ENCODE measurements at regions not wholly inside any gene's neighbourhood (a gene's known extent, or its start where the extent isn't known, plus 50 kb on each side); places are given as distances from the start of the nearest gene placed in this dataset.

DNA sequence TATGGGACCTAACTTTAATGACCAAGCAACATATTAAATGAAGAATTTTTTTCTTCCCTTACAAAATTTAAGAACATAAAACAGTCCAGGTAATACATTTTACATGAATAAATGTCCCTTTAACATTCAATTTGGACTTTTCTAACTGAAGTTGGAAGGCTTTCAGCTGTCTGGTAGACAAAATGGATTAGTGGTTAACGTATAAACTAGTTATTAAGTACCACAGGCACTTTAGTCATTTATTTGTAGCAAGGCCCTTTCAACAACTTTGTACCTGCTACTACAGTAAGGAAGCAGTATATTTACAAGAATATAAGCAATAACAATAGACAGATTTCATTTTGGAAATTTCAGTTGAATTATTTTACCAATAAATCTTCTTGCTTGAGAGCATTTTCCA lies 152.5 kb upstream of the TENT5D start:
- Mint-ChIP-seq H3K4me3 (no peak overlapping the region), H3K27me3 (ENCODE audit: insufficient read depth) (no peaks in the 10 kb centered on the region), H3K36me3 (ENCODE audit: low read depth) (no peaks in the 10 kb centered on the region), H3K4me1 (no peaks in the 10 kb centered on the region), H3K27ac (no peak overlapping the region), H3K9me3 (peaks cover 26% of the 10 kb centered on the region)
- H3K4me3 ChIP-seq (ENCODE audit: low read length), result no peak overlapping the region
- TF ChIP-seq, protein P1, sequence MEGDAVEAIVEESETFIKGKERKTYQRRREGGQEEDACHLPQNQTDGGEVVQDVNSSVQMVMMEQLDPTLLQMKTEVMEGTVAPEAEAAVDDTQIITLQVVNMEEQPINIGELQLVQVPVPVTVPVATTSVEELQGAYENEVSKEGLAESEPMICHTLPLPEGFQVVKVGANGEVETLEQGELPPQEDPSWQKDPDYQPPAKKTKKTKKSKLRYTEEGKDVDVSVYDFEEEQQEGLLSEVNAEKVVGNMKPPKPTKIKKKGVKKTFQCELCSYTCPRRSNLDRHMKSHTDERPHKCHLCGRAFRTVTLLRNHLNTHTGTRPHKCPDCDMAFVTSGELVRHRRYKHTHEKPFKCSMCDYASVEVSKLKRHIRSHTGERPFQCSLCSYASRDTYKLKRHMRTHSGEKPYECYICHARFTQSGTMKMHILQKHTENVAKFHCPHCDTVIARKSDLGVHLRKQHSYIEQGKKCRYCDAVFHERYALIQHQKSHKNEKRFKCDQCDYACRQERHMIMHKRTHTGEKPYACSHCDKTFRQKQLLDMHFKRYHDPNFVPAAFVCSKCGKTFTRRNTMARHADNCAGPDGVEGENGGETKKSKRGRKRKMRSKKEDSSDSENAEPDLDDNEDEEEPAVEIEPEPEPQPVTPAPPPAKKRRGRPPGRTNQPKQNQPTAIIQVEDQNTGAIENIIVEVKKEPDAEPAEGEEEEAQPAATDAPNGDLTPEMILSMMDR (conservative IDR thresholded peaks at IDR 0.05), result no peak
- no peaks in the 10 kb centered on the region for H3K9me3 ChIP-seq (ENCODE audit: control insufficient read depth, low read length)
- WGBS, 2 experiments (ENCODE audit: insufficient coverage in 1 of 2, insufficient read length in 1 of 2), result no CpG with 5 or more reads among the region's 1 CpG
- no peaks in the 10 kb centered on the region for H3K36me3 ChIP-seq (ENCODE audit: control insufficient read depth, insufficient read depth, low read length)
- no peak overlapping the region for H3K27ac ChIP-seq (ENCODE audit: low read depth, low read length)
- no peaks in the 10 kb centered on the region for H3K4me1 ChIP-seq (ENCODE audit: control insufficient read depth, insufficient read depth, low read length)
- no peaks in the 10 kb centered on the region for H3K27me3 ChIP-seq (ENCODE audit: control insufficient read depth, insufficient read depth, low read length, poor library complexity, severe bottlenecking)
- H3K9ac ChIP-seq (ENCODE audit: extremely low read depth, low read length, poor library complexity, severe bottlenecking), result no peak overlapping the region
- DNase-seq, result no peak

DNA sequence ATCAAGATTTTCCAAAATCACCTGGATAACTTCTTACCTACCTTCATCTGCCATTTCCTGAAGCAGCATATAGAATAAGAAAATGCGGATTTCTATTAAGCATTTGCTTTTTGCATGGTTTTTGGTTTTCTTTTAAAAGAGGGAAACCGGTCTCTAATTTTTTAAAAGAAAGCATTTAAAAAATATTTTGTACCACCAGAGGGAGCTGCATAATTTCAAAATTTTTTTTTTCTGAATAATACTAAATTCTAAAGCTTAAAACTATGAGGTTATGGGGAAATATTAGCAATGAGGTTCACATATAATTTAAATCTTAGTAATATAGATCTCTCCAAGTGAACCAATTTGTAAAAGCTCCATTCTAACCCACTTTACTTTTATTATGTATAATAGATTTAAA lies 137.7 kb upstream of the TENT5D start:
- Mint-ChIP-seq H3K36me3 (ENCODE audit: low read depth) (no peaks in the 10 kb centered on the region), H3K27ac (no peak overlapping the region), H3K9me3 (peaks cover 37% of the 10 kb centered on the region), H3K4me1 (no peaks in the 10 kb centered on the region), H3K27me3 (ENCODE audit: insufficient read depth) (no peaks in the 10 kb centered on the region), H3K4me3 (no peak overlapping the region)
- 100% methylated on average over 2 of the region's 2 CpGs; no CpG with 5 or more reads in 1 of the 2 experiments for WGBS, 2 experiments (ENCODE audit: insufficient coverage in 1 of 2, insufficient read length in 1 of 2)
- no peak for DNase-seq
- TF ChIP-seq, protein P1 (conservative IDR thresholded peaks at IDR 0.05), result peak; percentile 63
- no peak overlapping the region for H3K4me3 ChIP-seq (ENCODE audit: low read length)
- H3K27me3 ChIP-seq (ENCODE audit: control insufficient read depth, insufficient read depth, low read length, poor library complexity, severe bottlenecking), result no peaks in the 10 kb centered on the region
- no peak overlapping the region for H3K9ac ChIP-seq (ENCODE audit: extremely low read depth, low read length, poor library complexity, severe bottlenecking)
- H3K9me3 ChIP-seq (ENCODE audit: control insufficient read depth, low read length), result no peaks in the 10 kb centered on the region
- H3K36me3 ChIP-seq (ENCODE audit: control insufficient read depth, insufficient read depth, low read length), result no peaks in the 10 kb centered on the region
- H3K27ac ChIP-seq (ENCODE audit: low read depth, low read length), result no peak overlapping the region
- H3K4me1 ChIP-seq (ENCODE audit: control insufficient read depth, insufficient read depth, low read length), result no peaks in the 10 kb centered on the region

DNA sequence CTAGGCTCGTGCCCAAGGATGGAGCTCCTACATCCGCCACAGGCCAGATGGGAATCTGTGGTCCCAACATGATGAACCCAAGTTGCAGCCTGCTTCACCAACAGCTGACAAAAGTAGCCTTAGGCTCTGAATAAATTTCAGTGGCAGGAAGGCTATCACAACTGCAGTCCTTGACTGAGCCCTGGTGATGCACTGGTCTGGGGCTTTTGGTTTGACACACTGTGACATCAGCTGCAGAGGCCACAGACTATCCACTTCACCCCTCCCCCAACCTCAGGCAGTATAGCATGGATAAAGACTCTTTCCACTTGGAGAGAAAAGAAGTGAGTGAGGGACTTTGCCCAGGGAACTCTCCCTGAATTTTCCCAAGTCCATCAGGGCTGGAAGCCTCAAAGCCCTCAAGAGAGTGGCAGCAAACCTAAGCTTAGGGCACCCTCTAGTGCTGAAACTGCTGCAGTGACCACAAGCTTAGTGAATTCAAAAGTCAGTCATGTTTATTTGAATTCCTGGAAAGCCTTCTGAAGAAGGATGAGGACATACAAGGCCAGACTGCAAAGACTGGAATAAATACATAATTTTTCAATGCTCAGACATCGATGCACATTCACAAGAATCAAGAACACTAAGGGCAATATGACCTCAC lies 135.0 kb upstream of the TENT5D start:
- no peaks in the 10 kb centered on the region for H3K9me3 ChIP-seq (ENCODE audit: control insufficient read depth, low read length)
- no peak overlapping the region for H3K27ac Mint-ChIP-seq
- no peaks in the 10 kb centered on the region for H3K4me1 ChIP-seq (ENCODE audit: control insufficient read depth, insufficient read depth, low read length)
- H3K27me3 Mint-ChIP-seq (ENCODE audit: insufficient read depth), result no peaks in the 10 kb centered on the region
- H3K36me3 Mint-ChIP-seq (ENCODE audit: low read depth), result no peaks in the 10 kb centered on the region
- WGBS, 2 experiments (ENCODE audit: insufficient coverage in 1 of 2, insufficient read length in 1 of 2), result 76 to 100% methylated on average over 1 to 3 of the region's 3 CpGs
- H3K27ac ChIP-seq (ENCODE audit: low read depth, low read length), result no peak overlapping the region
- TF ChIP-seq, protein P1 (conservative IDR thresholded peaks at IDR 0.05), result peak; percentile 79
- peaks cover 24% of the 10 kb centered on the region for H3K9me3 Mint-ChIP-seq
- H3K27me3 ChIP-seq (ENCODE audit: control insufficient read depth, insufficient read depth, low read length, poor library complexity, severe bottlenecking), result no peaks in the 10 kb centered on the region
- H3K36me3 ChIP-seq (ENCODE audit: control insufficient read depth, insufficient read depth, low read length), result no peaks in the 10 kb centered on the region
- H3K9ac ChIP-seq (ENCODE audit: extremely low read depth, low read length, poor library complexity, severe bottlenecking), result no peak overlapping the region
- H3K4me1 Mint-ChIP-seq, result no peaks in the 10 kb centered on the region
- DNase-seq, result peak; percentile 72
- no peak overlapping the region for H3K4me3 Mint-ChIP-seq
- no peak overlapping the region for H3K4me3 ChIP-seq (ENCODE audit: low read length)
